ENCODE measurements at regions not wholly inside any gene's neighbourhood (a gene's known extent, or its start where the extent isn't known, plus 50 kb on each side); places are given as distances from the start of the nearest gene placed in this dataset.
A peak's percentile ranks its signal among the peaks of the same experiment; 100 is the strongest.

DNA sequence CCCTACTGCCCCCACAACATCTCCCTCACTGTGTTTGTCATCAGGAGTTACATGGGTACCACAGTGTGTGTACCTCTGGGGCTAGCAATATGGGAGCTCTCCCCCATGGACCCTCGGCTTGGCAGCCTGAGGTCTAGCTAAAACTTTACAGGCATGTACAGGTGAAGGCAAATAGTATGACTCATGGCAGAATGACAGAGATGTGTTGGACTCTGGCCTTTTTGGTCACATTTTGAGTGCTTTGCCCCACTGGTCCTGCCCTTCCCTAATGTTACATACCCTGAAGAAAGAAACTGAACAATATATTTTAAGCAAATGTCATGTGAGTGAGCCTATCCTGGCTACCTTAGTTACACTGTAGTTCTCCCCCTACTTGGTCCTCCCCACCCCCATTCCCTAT, 124.0 kb downstream of the NGF start:
- Mint-ChIP-seq H3K36me3 (no peaks in the 10 kb centered on the region), H3K4me1 (peaks cover 2% of the 10 kb centered on the region), H3K27me3 (ENCODE audit: low read depth) (no peaks in the 10 kb centered on the region), H3K27ac (no peak overlapping the region), H3K9me3 (no peaks in the 10 kb centered on the region), H3K4me3 (no peak overlapping the region)
- DNase-seq (ENCODE audit: low spot score in 2 of 2, unreplicated experiment in 2 of 2), result no peak
- TF ChIP-seq, protein P1, sequence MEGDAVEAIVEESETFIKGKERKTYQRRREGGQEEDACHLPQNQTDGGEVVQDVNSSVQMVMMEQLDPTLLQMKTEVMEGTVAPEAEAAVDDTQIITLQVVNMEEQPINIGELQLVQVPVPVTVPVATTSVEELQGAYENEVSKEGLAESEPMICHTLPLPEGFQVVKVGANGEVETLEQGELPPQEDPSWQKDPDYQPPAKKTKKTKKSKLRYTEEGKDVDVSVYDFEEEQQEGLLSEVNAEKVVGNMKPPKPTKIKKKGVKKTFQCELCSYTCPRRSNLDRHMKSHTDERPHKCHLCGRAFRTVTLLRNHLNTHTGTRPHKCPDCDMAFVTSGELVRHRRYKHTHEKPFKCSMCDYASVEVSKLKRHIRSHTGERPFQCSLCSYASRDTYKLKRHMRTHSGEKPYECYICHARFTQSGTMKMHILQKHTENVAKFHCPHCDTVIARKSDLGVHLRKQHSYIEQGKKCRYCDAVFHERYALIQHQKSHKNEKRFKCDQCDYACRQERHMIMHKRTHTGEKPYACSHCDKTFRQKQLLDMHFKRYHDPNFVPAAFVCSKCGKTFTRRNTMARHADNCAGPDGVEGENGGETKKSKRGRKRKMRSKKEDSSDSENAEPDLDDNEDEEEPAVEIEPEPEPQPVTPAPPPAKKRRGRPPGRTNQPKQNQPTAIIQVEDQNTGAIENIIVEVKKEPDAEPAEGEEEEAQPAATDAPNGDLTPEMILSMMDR (IDR thresholded peaks at IDR 0.05; ENCODE audit: unreplicated experiment), result no peak

DNA sequence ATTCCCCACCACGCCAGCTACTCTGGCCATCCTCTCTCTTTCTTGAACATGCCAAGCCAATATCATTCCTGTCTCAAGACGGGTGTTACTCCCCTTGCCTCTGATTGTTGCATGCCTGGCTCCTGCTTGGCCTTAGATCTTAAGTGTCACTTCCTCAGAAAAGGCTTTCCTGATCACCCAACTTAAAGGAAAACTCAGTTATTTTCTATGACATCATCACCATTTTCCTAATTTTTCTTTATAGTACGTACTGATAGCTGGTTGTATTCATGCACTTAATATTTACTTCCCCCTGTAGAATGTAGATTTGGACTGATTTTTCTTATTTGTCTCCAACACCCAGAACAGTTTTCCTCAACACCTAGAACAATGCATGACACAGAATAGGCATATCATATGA, 123.8 kb upstream of the TSPAN2 start:
- H3K4me3 Mint-ChIP-seq, result no peak overlapping the region
- H3K9me3 Mint-ChIP-seq, result no peaks in the 10 kb centered on the region
- H3K27ac Mint-ChIP-seq, result no peak overlapping the region
- peaks cover 2% of the 10 kb centered on the region for H3K4me1 Mint-ChIP-seq
- DNase-seq (ENCODE audit: low spot score in 2 of 2, unreplicated experiment in 2 of 2), result no peak
- H3K36me3 Mint-ChIP-seq, result no peaks in the 10 kb centered on the region
- no peaks in the 10 kb centered on the region for H3K27me3 Mint-ChIP-seq (ENCODE audit: low read depth)
- TF ChIP-seq, protein P1 (IDR thresholded peaks at IDR 0.05; ENCODE audit: unreplicated experiment), result no peak

DNA sequence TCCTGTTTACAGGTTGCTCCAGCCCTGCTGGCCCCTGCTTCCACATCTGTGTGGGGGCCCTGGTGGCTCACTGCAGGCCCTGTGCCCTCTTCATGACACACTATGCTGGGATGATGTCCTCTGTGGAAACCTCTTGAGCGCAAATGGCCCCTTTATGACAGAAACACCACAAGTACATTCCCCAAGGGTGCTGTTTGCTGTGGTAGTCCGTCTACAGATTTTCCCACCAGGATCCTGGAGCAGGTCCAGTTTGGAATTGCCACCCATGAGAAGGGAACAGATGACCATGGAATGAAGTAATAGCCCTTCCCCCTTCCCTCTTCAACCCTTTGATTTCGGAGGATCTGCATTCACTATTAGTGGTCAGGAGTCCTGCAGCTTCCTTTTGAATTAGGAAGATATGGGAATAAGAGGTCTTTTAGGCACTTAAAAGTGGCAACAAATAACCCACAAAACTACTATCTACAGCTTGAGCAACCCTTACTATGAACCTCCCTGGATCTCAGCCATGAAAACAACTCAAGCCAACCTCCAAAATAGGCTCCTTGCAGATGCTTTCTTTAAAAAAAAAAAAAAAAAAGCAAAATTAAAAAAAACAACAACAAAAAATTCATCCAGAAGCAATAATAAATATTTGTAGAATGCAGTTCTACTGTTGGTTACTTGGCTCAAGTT, 121.9 kb upstream of the TSPAN2 start:
- H3K4me3 Mint-ChIP-seq, result no peak overlapping the region
- TF ChIP-seq, protein P1 (IDR thresholded peaks at IDR 0.05; ENCODE audit: unreplicated experiment), result no peak
- H3K27ac Mint-ChIP-seq, result no peak overlapping the region
- peaks cover 2% of the 10 kb centered on the region for H3K4me1 Mint-ChIP-seq
- DNase-seq (ENCODE audit: low spot score in 2 of 2, unreplicated experiment in 2 of 2), result no peak
- H3K36me3 Mint-ChIP-seq, result no peaks in the 10 kb centered on the region
- no peaks in the 10 kb centered on the region for H3K27me3 Mint-ChIP-seq (ENCODE audit: low read depth)
- H3K9me3 Mint-ChIP-seq, result peaks cover 5% of the 10 kb centered on the region

GRCh38 chr1:115210302-115210711, 121.0 kb upstream of the TSPAN2 start:
- H3K4me3 Mint-ChIP-seq, result no peak overlapping the region
- no peak for DNase-seq (ENCODE audit: low spot score in 2 of 2, unreplicated experiment in 2 of 2)
- peak overlapping the region; percentile 18 for H3K27ac Mint-ChIP-seq
- no peaks in the 10 kb centered on the region for H3K27me3 Mint-ChIP-seq (ENCODE audit: low read depth)
- no peaks in the 10 kb centered on the region for H3K36me3 Mint-ChIP-seq
- H3K4me1 Mint-ChIP-seq, result peaks cover 2% of the 10 kb centered on the region
- peaks cover 8% of the 10 kb centered on the region for H3K9me3 Mint-ChIP-seq
- TF ChIP-seq, protein P1 (IDR thresholded peaks at IDR 0.05; ENCODE audit: unreplicated experiment), result no peak

DNA sequence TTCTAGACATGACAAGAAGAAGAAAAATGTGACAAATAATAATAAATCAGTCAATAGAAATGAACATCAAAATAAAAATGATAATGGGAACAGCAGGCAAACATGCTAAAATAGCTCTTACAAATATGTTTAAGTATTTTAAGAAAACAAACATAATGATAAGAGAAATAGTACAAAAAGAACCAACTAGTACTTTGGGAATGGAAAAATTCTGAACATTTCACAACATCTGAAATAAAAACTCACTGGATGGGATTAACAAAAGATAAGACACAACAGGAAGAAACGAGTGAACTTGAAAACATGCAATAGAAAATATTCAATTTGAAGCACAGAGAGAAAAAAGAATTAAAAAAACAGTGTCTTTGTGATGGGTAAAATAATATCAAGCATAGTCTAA, 115.2 kb upstream of the TSPAN2 start:
- H3K27ac Mint-ChIP-seq, result no peak overlapping the region
- TF ChIP-seq, protein P1 (IDR thresholded peaks at IDR 0.05; ENCODE audit: unreplicated experiment), result no peak
- H3K9me3 Mint-ChIP-seq, result peaks cover 41% of the 10 kb centered on the region
- H3K36me3 Mint-ChIP-seq, result peaks cover 7% of the 10 kb centered on the region
- no peak for DNase-seq (ENCODE audit: low spot score in 2 of 2, unreplicated experiment in 2 of 2)
- no peaks in the 10 kb centered on the region for H3K27me3 Mint-ChIP-seq (ENCODE audit: low read depth)
- H3K4me3 Mint-ChIP-seq, result no peak overlapping the region
- peaks cover 7% of the 10 kb centered on the region for H3K4me1 Mint-ChIP-seq
